ENCODE measurements at regions not wholly inside any gene's neighbourhood (a gene's known extent, or its start where the extent isn't known, plus 50 kb on each side); places are given as distances from the start of the nearest gene placed in this dataset.

- TF ChIP-seq CTCF (IDR thresholded peaks at IDR 0.05), result no peak
- TF ChIP-seq REST (IDR thresholded peaks at IDR 0.05; ENCODE audit: insufficient read depth in 1 of 2, low read depth in 2 of 2, low read length in 1 of 2), result no peak
- no peak for TF ChIP-seq TCF7L2 (IDR thresholded peaks at IDR 0.05; ENCODE audit: low read depth, low read length)
Observed at GRCh38 chr12:66879409-66879808, 200.5 kb upstream of the GRIP1 start.

All from Panc1 (cell line).